Lower leg skin (tissue), 4 donors: ENCODE measurements at regions not wholly inside any gene's neighbourhood (a gene's known extent, or its start where the extent isn't known, plus 50 kb on each side); places are given as distances from the start of the nearest gene placed in this dataset.

Experiments used
- DNase-seq, 2 donors: peaks; one replicate each; pipeline ENCODE4 v3.0.0-alpha.2; 2019; ENCODE audit warnings: low spot score in 2 of 2
- H3K4me3 ChIP-seq: fragments of 200-600 bp; sonication (generic); 2 replicates; pipeline ENCODE4 v1.5.1; 2017; ENCODE audit warnings: mild to moderate bottlenecking, low read depth; ENCODE audit not compliant: poor library complexity, severe bottlenecking
- POLR2A ChIP-seq, 2 donors: fragments of 450-650 bp; IDR thresholded peaks; one replicate each; pipeline ENCODE4 v1.6.1; 2016 to 2017; ENCODE audit warnings: antibody characterized with exemption in 2 of 2, mild to moderate bottlenecking in 1 of 2, moderate library complexity in 1 of 2
- WGBS, 2 donors: methylation state at CpG; one replicate each; pipeline ENCODE4 v1.1.5; 2018; 5-methylcytosine and 5-hydroxymethylcytosine counted together
- intact Hi-C: fragments of 100-400 bp; cut with DNase I; formaldehyde crosslinking; loops from one replicate; pipeline ENCODE4 v1.15.0; 2023; ENCODE audit warnings: low total_unique reads
- TF ChIP-seq, protein P1 (sequence below), 3 donors: fragments of 450-650 bp; IDR thresholded peaks; one replicate each; pipeline ENCODE4 v1.5.1; 2016; ENCODE audit warnings: antibody characterized with exemption in 3 of 3, mild to moderate bottlenecking in 3 of 3, moderate library complexity in 2 of 3

DNA sequence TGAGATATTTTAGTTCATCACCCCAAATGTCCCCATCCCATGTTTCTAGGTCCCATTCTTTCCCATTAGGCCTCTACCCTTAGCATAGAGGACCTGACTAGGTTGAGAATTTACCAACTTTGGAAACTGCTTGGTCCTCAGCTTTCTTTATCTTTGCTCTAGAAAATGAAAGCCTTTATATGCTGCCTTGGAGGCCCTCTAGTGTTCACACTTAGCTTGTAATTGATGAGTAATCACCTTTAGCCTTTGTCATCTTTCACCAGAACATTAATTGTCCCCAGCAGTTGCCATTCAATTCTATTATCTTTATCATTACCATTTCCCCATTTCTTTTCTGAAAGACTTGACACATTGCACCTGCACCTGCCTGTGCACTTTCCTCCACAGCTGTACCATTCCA lies 589.2 kb upstream of the NR3C2 start:
- TF ChIP-seq, protein P1, sequence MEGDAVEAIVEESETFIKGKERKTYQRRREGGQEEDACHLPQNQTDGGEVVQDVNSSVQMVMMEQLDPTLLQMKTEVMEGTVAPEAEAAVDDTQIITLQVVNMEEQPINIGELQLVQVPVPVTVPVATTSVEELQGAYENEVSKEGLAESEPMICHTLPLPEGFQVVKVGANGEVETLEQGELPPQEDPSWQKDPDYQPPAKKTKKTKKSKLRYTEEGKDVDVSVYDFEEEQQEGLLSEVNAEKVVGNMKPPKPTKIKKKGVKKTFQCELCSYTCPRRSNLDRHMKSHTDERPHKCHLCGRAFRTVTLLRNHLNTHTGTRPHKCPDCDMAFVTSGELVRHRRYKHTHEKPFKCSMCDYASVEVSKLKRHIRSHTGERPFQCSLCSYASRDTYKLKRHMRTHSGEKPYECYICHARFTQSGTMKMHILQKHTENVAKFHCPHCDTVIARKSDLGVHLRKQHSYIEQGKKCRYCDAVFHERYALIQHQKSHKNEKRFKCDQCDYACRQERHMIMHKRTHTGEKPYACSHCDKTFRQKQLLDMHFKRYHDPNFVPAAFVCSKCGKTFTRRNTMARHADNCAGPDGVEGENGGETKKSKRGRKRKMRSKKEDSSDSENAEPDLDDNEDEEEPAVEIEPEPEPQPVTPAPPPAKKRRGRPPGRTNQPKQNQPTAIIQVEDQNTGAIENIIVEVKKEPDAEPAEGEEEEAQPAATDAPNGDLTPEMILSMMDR (IDR thresholded peaks at IDR 0.05), result no peak
- no peak for TF ChIP-seq POLR2A (IDR thresholded peaks at IDR 0.05)
- intact Hi-C loops, result no loop called here
- no peak overlapping the region for H3K4me3 ChIP-seq
- DNase-seq, result no peak

DNA sequence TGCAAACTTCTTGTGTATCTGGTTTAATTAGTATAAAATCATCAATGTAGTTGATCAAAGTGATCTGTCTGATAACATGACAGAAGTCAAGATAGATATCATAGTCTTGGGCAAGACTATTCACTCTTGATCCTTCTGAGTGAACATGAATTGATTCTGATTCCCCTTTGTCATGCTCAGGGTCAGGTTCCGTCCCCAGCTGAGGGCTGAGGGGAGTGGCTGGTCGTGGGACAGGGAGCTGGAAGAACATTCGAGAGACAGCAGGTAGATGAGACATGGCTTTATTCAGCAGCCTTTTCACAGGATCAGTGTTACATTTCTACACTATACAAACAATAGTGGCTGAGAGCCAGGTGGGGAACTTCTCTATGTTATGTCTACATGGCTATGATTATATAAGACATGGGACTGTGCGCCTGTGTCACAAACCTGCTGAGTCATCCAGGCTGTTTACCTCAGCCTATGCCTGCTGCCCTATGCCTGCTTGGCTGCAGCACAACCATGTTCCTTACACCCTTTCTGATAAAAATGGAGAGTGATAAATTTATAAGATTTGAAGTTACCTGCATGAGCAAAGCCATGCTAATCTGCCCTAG lies 586.9 kb upstream of the NR3C2 start:
- no peak for DNase-seq
- intact Hi-C loops, result no loop called here
- TF ChIP-seq, protein P1 (IDR thresholded peaks at IDR 0.05), result no peak
- no peak for TF ChIP-seq POLR2A (IDR thresholded peaks at IDR 0.05)

DNA sequence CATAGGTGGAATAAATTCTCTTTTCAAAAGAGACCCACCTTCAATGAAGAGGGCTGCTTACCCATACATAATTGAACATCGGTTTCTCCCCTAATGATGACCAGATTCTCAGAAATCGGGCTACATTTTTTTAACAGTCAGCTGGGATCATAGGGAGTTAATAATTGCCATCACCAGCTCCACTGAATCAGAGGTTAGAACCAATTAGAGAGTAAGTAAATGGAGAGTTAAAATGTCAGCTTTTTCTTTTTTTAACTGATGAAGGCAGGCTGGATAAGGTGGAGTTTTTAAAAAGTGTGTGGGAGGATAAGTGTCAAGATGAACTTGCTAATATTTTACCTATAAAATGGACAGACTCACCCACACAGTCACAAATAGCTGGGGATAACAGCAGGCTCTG lies 584.5 kb upstream of the NR3C2 start:
- TF ChIP-seq POLR2A (IDR thresholded peaks at IDR 0.05), result no peak
- TF ChIP-seq, protein P1 (IDR thresholded peaks at IDR 0.05), result no peak

More for the DNA sequence above, 586.9 kb upstream of the NR3C2 start:
- H3K4me3 ChIP-seq, result no peak overlapping the region
- 69 to 74% methylated on average over 4 of the region's 4 CpGs for WGBS, 2 donors

DNA sequence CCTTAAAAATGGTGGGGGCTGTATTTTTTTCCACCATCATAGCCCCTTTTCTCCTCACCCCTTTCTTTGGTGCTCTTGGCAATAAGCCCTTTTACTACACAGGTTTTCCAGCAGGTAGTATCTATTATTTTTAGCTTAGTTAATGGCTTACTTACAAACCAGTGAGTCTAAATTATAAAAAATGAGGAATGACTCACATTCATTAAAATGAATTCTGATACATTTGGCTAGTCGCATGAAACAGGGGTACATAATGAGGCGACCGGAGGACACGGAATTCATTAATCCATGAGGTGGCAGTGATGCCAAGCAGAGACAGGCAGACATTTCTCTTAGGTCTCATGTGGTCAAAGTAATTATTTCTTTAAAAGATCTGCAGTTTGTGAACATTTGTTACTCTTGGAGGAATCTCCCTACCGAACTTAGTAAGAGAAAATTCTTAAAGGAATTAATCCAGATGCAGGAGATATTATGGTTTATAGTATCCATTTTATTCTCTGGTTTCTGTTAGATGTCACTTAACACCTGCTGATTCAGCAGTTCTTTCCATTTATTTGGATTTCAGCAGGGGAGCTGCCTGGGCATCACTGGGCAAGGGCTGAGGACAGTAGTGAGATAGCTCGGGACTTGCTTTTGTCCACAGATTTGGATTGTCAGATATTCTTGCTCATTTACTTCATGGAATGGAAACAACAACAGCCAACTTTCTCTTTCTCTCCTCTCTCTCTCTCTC lies 575.0 kb upstream of the NR3C2 start:
- no peak overlapping the region for H3K4me3 ChIP-seq
- intact Hi-C loops, result no loop called here
- TF ChIP-seq POLR2A (IDR thresholded peaks at IDR 0.05), result no peak
- TF ChIP-seq, protein P1 (IDR thresholded peaks at IDR 0.05), result no peak
- 76% methylated on average over 6 of the region's 6 CpGs for WGBS, 2 donors
- DNase-seq, result no peak

More for the DNA sequence above, 584.5 kb upstream of the NR3C2 start:
- 63 to 67% methylated on average over 2 of the region's 2 CpGs for WGBS, 2 donors
- intact Hi-C loops, result no loop called here
- no peak for DNase-seq
- no peak overlapping the region for H3K4me3 ChIP-seq

DNA sequence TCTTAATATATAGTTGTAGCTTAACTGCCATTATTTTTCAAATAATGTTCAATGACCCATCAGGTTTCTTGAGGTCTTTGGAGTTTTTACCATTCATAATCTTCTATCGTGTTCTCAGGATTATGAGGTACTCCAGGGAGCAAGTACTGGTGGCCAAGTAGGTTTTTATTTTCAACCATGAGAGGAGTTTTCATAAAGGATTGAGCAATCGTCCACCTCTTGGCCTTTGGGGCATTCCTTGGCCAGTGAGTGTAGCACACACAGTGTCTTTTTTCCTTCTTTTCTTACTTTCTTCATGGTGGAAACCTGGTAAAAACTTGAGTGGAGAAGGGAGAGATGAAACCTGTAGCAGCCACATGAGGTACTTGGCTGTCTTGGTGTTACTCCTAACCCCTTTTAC lies 567.0 kb upstream of the NR3C2 start:
- no peak for TF ChIP-seq POLR2A (IDR thresholded peaks at IDR 0.05)
- TF ChIP-seq, protein P1 (IDR thresholded peaks at IDR 0.05), result no peak
- intact Hi-C loops, result no loop called here
- 78 to 87% methylated on average over 2 of the region's 2 CpGs for WGBS, 2 donors
- DNase-seq, result no peak
- H3K4me3 ChIP-seq, result no peak overlapping the region
